ENCODE measurements at regions not wholly inside any gene's neighbourhood (a gene's known extent, or its start where the extent isn't known, plus 50 kb on each side); places are given as distances from the start of the nearest gene placed in this dataset.
"Not testable (repeated sequence)": the region's sequence is repeated elsewhere in the genome, so short reads cannot be mapped to it uniquely, and the experiment has no call there.

- no peak for DNase-seq
Measured at GRCh38 chr2:595141-595815, 81.9 kb downstream of the TMEM18 start.

- no peak for DNase-seq
Measured at GRCh38 chr2:594297-594949, 82.8 kb downstream of the TMEM18 start.

- DNase-seq, result no peak
Measured at GRCh38 chr2:593356-594026, 83.7 kb downstream of the TMEM18 start.

- no peak for DNase-seq
Measured at GRCh38 chr2:592737-593136, 84.5 kb downstream of the TMEM18 start.

- DNase-seq, result no peak
Measured at GRCh38 chr2:590214-591175, 86.7 kb downstream of the TMEM18 start.

- no peak for DNase-seq
Measured at GRCh38 chr2:589281-590130, 87.7 kb downstream of the TMEM18 start.

- no peak for DNase-seq
Measured at GRCh38 chr2:588074-588645, 89.0 kb downstream of the TMEM18 start.

- DNase-seq, result no peak
Measured at GRCh38 chr2:587087-587960, 89.9 kb downstream of the TMEM18 start.

GRCh38 chr2:586641-587076 is 90.5 kb downstream of the TMEM18 start:
- no peak for DNase-seq

GRCh38 chr2:584863-585823 is 92.1 kb downstream of the TMEM18 start:
- no peak for DNase-seq

GRCh38 chr2:583666-584065 is 93.5 kb downstream of the TMEM18 start:
- DNase-seq, result no peak

- DNase-seq, result no peak
Measured at GRCh38 chr2:582792-583528, 94.2 kb downstream of the TMEM18 start.

GRCh38 chr2:582289-582688 is 94.9 kb downstream of the TMEM18 start:
- DNase-seq, result not testable (repeated sequence)

GRCh38 chr2:579961-580360 is 97.2 kb downstream of the TMEM18 start:
- no peak for DNase-seq

GRCh38 chr2:579351-579886 is 97.8 kb downstream of the TMEM18 start:
- DNase-seq, result peak; percentile 27

GRCh38 chr2:576292-576691 is 100.9 kb downstream of the TMEM18 start:
- no peak for DNase-seq

GRCh38 chr2:575727-576236 is 101.4 kb downstream of the TMEM18 start:
- DNase-seq, result no peak

All from NCI-H345 (cell line).